B cell (primary cell): ENCODE measurements at regions not wholly inside any gene's neighbourhood (a gene's known extent, or its start where the extent isn't known, plus 50 kb on each side); places are given as distances from the start of the nearest gene placed in this dataset.

ENCODE experiments used
- ATAC-seq: fragments of 200-7000 bp; cut with Tn5 transposase; one replicate; pipeline ENCODE4 v1.10.0; 2021; ENCODE audit warnings: low read depth, mild to moderate bottlenecking, moderate number of reproducible peaks, moderate library complexity
- CTCF ChIA-PET: fragments of 350-600 bp; sonication (Branson Sonifier 250); formaldehyde crosslinking; loops from one replicate; lab custom pipeline; 2021; ENCODE audit warnings: antibody characterized with exemption, inconsistent platforms; lab: Charles Lee
- POLR2A ChIA-PET: fragments of 350-600 bp; sonication (Branson Sonifier 250); formaldehyde crosslinking; loops from one replicate; lab custom pipeline; 2021; ENCODE audit warnings: antibody characterized with exemption; lab: Charles Lee
- DNase-seq: peaks from one replicate; pipeline ENCODE4 v3.0.0; 2013
- H2AFZ ChIP-seq: 2 replicates; pipeline ENCODE4 v1.6.1; 2012; ENCODE audit warnings: mild to moderate bottlenecking, low read depth, low read length; ENCODE audit not compliant: insufficient read depth, poor library complexity, severe bottlenecking
- H3K27ac ChIP-seq, 2 donors: 1 replicate in 1 of 2; 2 replicates in 1 of 2; pipeline ENCODE4 v1.5.1; 2012 to 2013; ENCODE audit warnings: low read length in 2 of 2, mild to moderate bottlenecking in 2 of 2, moderate library complexity in 1 of 2
- H3K27me3 ChIP-seq, 4 experiments: fragments of 200-600 bp in 1 of 4; sonication (generic) in 1 of 4; replicated peaks in 1 of 4; 1 replicate in 2 of 4; 2 replicates in 2 of 4; pipeline versions ENCODE4 v1.6.1 to v1.7.0; 2013 to 2016; ENCODE audit warnings: low read length in 3 of 4, mild to moderate bottlenecking in 2 of 4, mixed read lengths in 1 of 4, moderate library complexity in 1 of 4; ENCODE audit not compliant: insufficient read depth in 4 of 4, control insufficient read depth in 3 of 4; ENCODE audit errors: control extremely low read depth in 1 of 4
- H3K36me3 ChIP-seq, 2 experiments: replicated peaks in 1 of 2; 1 replicate in 1 of 2; 2 replicates in 1 of 2; pipeline versions ENCODE4 v1.6.1 to v1.7.1; 2013; ENCODE audit warnings: low read length in 1 of 2; ENCODE audit not compliant: insufficient read depth in 2 of 2, control insufficient read depth in 1 of 2; ENCODE audit errors: control extremely low read depth in 1 of 2, extremely low read depth in 1 of 2
- H3K4me1 ChIP-seq, 2 donors: fragments of 200-600 bp in 1 of 2; sonication (generic) in 1 of 2; 1 replicate in 1 of 2; 2 replicates in 1 of 2; pipeline versions ENCODE4 v1.5.1 to v1.6.1; 2013 to 2017; ENCODE audit warnings: low read length in 2 of 2; ENCODE audit not compliant: control insufficient read depth in 2 of 2, insufficient read depth in 2 of 2
- H3K4me2 ChIP-seq: replicated peaks from 2 replicates; pipeline ENCODE3; 2012; ENCODE audit warnings: mild to moderate bottlenecking, low read depth, low read length; ENCODE audit not compliant: poor library complexity, severe bottlenecking
- H3K4me3 ChIP-seq, 5 experiments: fragments of 200-600 bp in 1 of 5; sonication (generic) in 1 of 5; 1 replicate in 3 of 5; 2 replicates in 2 of 5; pipeline versions ENCODE4 v1.5.1 to v1.7.0; 2011 to 2016; ENCODE audit warnings: low read length in 4 of 5, mild to moderate bottlenecking in 4 of 5, low read depth in 2 of 5, control low read depth in 1 of 5, moderate library complexity in 1 of 5; ENCODE audit not compliant: insufficient read depth in 1 of 5; ENCODE audit errors: control extremely low read depth in 1 of 5, extremely low read depth in 1 of 5
- H3K79me2 ChIP-seq: fragments of 200-600 bp; sonication (generic); one replicate; pipeline ENCODE4 v1.6.0; 2016; ENCODE audit warnings: low read length; ENCODE audit not compliant: control insufficient read depth, insufficient read depth
- H3K9ac ChIP-seq: fragments of 200-600 bp; sonication (generic); 2 replicates; pipeline ENCODE4 v1.6.1; 2017; ENCODE audit warnings: mild to moderate bottlenecking, low read length, moderate library complexity
- H3K9me3 ChIP-seq, 3 donors: one replicate each; pipeline versions ENCODE4 v1.6.1 to v1.7.1; 2013; ENCODE audit warnings: low read length in 2 of 3; ENCODE audit not compliant: control insufficient read depth in 2 of 3, insufficient read depth in 1 of 3; ENCODE audit errors: control extremely low read depth in 1 of 3
- H4K20me1 ChIP-seq: 2 replicates; pipeline ENCODE4 v1.6.0; 2012; ENCODE audit warnings: mild to moderate bottlenecking, low read length; ENCODE audit not compliant: insufficient read depth, control insufficient read depth, poor library complexity, severe bottlenecking
- H3K27ac Mint-ChIP-seq: one replicate; pipeline ENCODE4 v1.8.0; 2021; ENCODE audit warnings: mixed read lengths
- H3K27me3 Mint-ChIP-seq: one replicate; pipeline ENCODE4 v1.8.0; 2021; ENCODE audit warnings: mixed read lengths
- H3K4me1 Mint-ChIP-seq: one replicate; pipeline ENCODE4 v1.8.0; 2021; ENCODE audit warnings: mixed read lengths
- H3K4me3 Mint-ChIP-seq: one replicate; pipeline ENCODE4 v1.8.0; 2021; ENCODE audit warnings: mixed read lengths
- H3K9me3 Mint-ChIP-seq: one replicate; pipeline ENCODE4 v1.8.0; 2022; ENCODE audit warnings: mixed read lengths; ENCODE audit not compliant: insufficient read depth
- EZH2 ChIP-seq: IDR thresholded peaks from 2 replicates; pipeline ENCODE4 v1.6.1; 2012; ENCODE audit warnings: borderline replicate concordance, low read depth, mild to moderate bottlenecking, moderate library complexity, low read length; ENCODE audit not compliant: insufficient read depth, poor library complexity, severe bottlenecking
- WGBS: methylation state at CpG from one replicate; pipeline ENCODE4 v1.1.5; 2013; ENCODE audit warnings: missing lambda C conversion rate; ENCODE audit not compliant: insufficient coverage; 5-methylcytosine and 5-hydroxymethylcytosine counted together
- intact Hi-C: fragments of 100-400 bp; cut with micrococcal nuclease; formaldehyde crosslinking; loops from one replicate; pipeline ENCODE4 v1.10.0; 2022
- TF ChIP-seq, protein P1 (sequence below): fragments of 200-600 bp; IDR thresholded peaks from one replicate; pipeline ENCODE4 v1.8.0; 2022; ENCODE audit warnings: antibody characterized with exemption, mild to moderate bottlenecking

DNA sequence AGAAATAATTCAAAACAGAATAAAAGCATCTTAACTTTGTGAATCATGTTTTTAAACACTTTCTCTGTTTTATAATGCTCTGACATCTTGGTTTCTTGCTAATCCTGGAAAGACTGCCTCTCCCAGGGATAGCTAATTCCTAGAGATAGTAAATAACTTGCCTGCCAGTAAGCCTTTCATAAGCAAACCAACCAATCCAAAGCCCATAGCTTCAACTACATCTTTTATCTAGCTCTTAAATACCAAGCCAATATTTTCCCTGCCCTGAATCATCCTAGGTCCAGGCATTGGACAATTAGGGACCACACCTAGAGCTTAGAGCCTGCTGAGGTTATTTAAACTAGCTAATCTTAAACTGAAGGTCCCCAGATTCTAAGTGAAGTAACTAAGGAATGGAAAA is 223.7 kb upstream of the DIPK2B start:
- Mint-ChIP-seq H3K27me3 (peaks cover 3% of the 10 kb centered on the region), H3K9me3 (no peaks in the 10 kb centered on the region), H3K4me1 (no peaks in the 10 kb centered on the region), H3K27ac (no peak overlapping the region), H3K4me3 (no peak overlapping the region)
- H3K27me3 ChIP-seq = no peaks in the 10 kb centered on the region
- no peak overlapping the region for H3K9ac ChIP-seq
- H3K79me2 ChIP-seq = no peaks in the 10 kb centered on the region
- H3K27ac ChIP-seq = no peak overlapping the region
- intact Hi-C loops = no loop called here
- TF ChIP-seq, protein P1, sequence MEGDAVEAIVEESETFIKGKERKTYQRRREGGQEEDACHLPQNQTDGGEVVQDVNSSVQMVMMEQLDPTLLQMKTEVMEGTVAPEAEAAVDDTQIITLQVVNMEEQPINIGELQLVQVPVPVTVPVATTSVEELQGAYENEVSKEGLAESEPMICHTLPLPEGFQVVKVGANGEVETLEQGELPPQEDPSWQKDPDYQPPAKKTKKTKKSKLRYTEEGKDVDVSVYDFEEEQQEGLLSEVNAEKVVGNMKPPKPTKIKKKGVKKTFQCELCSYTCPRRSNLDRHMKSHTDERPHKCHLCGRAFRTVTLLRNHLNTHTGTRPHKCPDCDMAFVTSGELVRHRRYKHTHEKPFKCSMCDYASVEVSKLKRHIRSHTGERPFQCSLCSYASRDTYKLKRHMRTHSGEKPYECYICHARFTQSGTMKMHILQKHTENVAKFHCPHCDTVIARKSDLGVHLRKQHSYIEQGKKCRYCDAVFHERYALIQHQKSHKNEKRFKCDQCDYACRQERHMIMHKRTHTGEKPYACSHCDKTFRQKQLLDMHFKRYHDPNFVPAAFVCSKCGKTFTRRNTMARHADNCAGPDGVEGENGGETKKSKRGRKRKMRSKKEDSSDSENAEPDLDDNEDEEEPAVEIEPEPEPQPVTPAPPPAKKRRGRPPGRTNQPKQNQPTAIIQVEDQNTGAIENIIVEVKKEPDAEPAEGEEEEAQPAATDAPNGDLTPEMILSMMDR = no peak
- TF ChIP-seq EZH2 = no peak
- DNase-seq = no peak
- H3K9me3 ChIP-seq = no peaks in the 10 kb centered on the region
- no peak for ATAC-seq
- no peak overlapping the region for H3K4me3 ChIP-seq
- ChIA-PET POLR2A (no interaction called here), CTCF (no interaction called here)
- H2AFZ ChIP-seq = no peak overlapping the region
- no peaks in the 10 kb centered on the region for H3K36me3 ChIP-seq
- H3K4me2 ChIP-seq = no peak overlapping the region
- no peaks in the 10 kb centered on the region for H4K20me1 ChIP-seq
- no peaks in the 10 kb centered on the region for H3K4me1 ChIP-seq

- Mint-ChIP-seq H3K27me3 (peaks cover 5% of the 10 kb centered on the region), H3K4me3 (no peak overlapping the region), H3K9me3 (no peaks in the 10 kb centered on the region), H3K4me1 (no peaks in the 10 kb centered on the region), H3K27ac (no peak overlapping the region)
- Histone ChIP-seq H3K36me3 (no peaks in the 10 kb centered on the region), H3K9me3 (no peaks in the 10 kb centered on the region), H3K4me3 (no peak overlapping the region), H2AFZ (no peak overlapping the region), H3K27ac (no peak overlapping the region), H3K4me1 (no peaks in the 10 kb centered on the region), H3K4me2 (no peak overlapping the region), H3K27me3 (no peaks in the 10 kb centered on the region), H3K79me2 (no peaks in the 10 kb centered on the region), H3K9ac (no peak overlapping the region), H4K20me1 (no peaks in the 10 kb centered on the region)
- no peak for TF ChIP-seq EZH2
- TF ChIP-seq, protein P1 = no peak
- intact Hi-C loops = no loop called here
- CTCF ChIA-PET = no interaction called here
- no peak for DNase-seq
- POLR2A ChIA-PET = no interaction called here
- no peak for ATAC-seq
- no CpG with 5 or more reads among the region's 1 CpG for WGBS
These were observed 221.7 kb upstream of the DIPK2B start for GRCh38 chrX:45422216-45422925.
